Stimulated activated CD8-positive, alpha-beta memory T cell treated with anti-CD3 and anti-CD28 coated beads, Interleukin-4, amount 100 ng/mL, for 4 hours (primary cell): ENCODE measurements at regions not wholly inside any gene's neighbourhood (a gene's known extent, or its start where the extent isn't known, plus 50 kb on each side); places are given as distances from the start of the nearest gene placed in this dataset.
"Not testable (repeated sequence)": the region's sequence is repeated elsewhere in the genome, so short reads cannot be mapped to it uniquely, and the experiment has no call there.

Experiments used
- DNase-seq, 2 donors: peaks; one replicate each; pipeline ENCODE4 v3.0.0-alpha.2; 2020; ENCODE audit warnings: low read depth in 2 of 2, low spot score in 1 of 2

- DNase-seq = not testable (repeated sequence)
Measured at GRCh38 chr5:91285062-91285461, 98.1 kb downstream of the ARRDC3 start.

GRCh38 chr5:91283899-91284298, 99.2 kb downstream of the ARRDC3 start:
- no peak for DNase-seq

- DNase-seq = no peak
Measured at GRCh38 chr5:91283326-91283725, 99.8 kb downstream of the ARRDC3 start.

GRCh38 chr5:91282210-91282609, 100.9 kb downstream of the ARRDC3 start:
- no peak for DNase-seq

GRCh38 chr5:91281401-91281800, 101.7 kb downstream of the ARRDC3 start:
- DNase-seq = no peak

- peak; percentile 74 to 84 for DNase-seq
Measured at GRCh38 chr5:91280362-91281269, 102.5 kb downstream of the ARRDC3 start.

- DNase-seq = no peak
Measured at GRCh38 chr5:91277840-91278239, 105.3 kb downstream of the ARRDC3 start.

- no peak for DNase-seq
Measured at GRCh38 chr5:91277093-91277626, 106.0 kb downstream of the ARRDC3 start.

- DNase-seq = no peak
Measured at GRCh38 chr5:91272858-91273257, 110.3 kb downstream of the ARRDC3 start.

GRCh38 chr5:91271999-91272398, 111.1 kb downstream of the ARRDC3 start:
- no peak for DNase-seq

GRCh38 chr5:91269198-91269597, 113.9 kb downstream of the ARRDC3 start:
- no peak for DNase-seq

- DNase-seq = no peak
Measured at GRCh38 chr5:91266184-91266705, 116.9 kb downstream of the ARRDC3 start.

- DNase-seq = no peak
Measured at GRCh38 chr5:91264311-91265051, 118.6 kb downstream of the ARRDC3 start.

- DNase-seq = no peak
Measured at GRCh38 chr5:91263898-91264297, 119.2 kb downstream of the ARRDC3 start.

GRCh38 chr5:91257301-91257700, 125.8 kb downstream of the ARRDC3 start:
- no peak for DNase-seq

GRCh38 chr5:91256142-91256524, 127.0 kb downstream of the ARRDC3 start:
- DNase-seq = no peak

- no peak for DNase-seq
Measured at GRCh38 chr5:91255396-91256141, 127.5 kb downstream of the ARRDC3 start.

GRCh38 chr5:91252916-91253315, 130.2 kb downstream of the ARRDC3 start:
- DNase-seq = no peak

- DNase-seq = no peak
Measured at GRCh38 chr5:91245871-91246270, 137.2 kb downstream of the ARRDC3 start.

- DNase-seq = no peak
Measured at GRCh38 chr5:91245074-91245452, 138.1 kb downstream of the ARRDC3 start.
